NCI-H1105 treated with DMSO at 0.1 percent for 48 hours (cell line): ENCODE measurements at regions not wholly inside any gene's neighbourhood (a gene's known extent, or its start where the extent isn't known, plus 50 kb on each side); places are given as distances from the start of the nearest gene placed in this dataset.
"Not testable (repeated sequence)": the region's sequence is repeated elsewhere in the genome, so short reads cannot be mapped to it uniquely, and the experiment has no call there.

Experiments
- DNase-seq: peaks from one replicate; lab custom pipeline; 2025; lab: John Stamatoyannopoulos, UW

GRCh38 chr4:147102596-147102995 is 156.9 kb upstream of the TTC29 start:
- no peak for DNase-seq

DNA sequence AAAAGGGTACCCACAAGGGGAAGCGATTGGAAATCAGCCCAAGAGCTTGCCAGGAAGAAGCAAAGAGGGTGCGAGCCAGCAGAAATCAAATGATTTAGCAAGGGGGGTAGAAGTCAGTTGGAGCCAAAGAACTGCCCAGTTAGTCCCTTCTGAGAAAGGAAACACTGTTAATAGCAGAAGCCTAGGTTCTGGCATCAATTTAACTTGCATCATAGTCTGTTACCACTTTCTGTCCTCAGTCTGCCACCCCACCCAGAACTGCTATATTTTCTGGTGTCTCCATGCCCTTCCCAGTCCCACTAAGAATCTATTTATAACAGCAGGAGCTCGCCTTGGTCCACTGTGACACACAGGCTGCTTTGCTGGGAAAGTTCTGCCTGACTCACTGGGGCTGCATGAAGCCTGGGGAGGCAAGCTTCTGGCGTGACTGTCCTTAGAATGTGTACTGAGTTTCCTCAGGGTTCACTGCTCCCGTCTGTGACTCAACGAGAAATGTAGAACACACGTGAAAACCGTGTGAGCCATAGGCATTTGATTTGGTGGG is 157.8 kb upstream of the TTC29 start:
- no peak for DNase-seq

DNA sequence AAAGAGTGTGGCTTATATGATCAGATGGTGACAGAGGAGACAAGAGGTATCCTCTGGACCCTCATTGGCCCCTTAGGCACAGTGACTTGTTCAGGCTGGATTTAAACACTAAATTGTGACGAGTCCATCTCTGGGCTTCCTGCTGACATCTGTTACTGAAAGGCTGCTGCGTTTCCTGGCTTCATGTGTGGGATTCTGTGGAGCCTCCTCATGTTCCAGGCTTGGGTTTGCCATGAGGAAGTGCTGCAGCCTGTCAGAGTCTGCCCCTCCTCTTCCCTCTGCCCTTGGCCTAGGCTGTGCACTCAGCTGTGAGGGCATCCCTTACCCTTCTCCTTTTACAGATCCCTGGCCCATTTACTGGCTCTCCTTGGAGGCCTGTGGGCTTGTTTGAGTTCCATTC is 159.1 kb upstream of the TTC29 start:
- DNase-seq, result no peak

- DNase-seq, result no peak
Measured at GRCh38 chr4:147108409-147108808, 162.7 kb upstream of the TTC29 start.

DNA sequence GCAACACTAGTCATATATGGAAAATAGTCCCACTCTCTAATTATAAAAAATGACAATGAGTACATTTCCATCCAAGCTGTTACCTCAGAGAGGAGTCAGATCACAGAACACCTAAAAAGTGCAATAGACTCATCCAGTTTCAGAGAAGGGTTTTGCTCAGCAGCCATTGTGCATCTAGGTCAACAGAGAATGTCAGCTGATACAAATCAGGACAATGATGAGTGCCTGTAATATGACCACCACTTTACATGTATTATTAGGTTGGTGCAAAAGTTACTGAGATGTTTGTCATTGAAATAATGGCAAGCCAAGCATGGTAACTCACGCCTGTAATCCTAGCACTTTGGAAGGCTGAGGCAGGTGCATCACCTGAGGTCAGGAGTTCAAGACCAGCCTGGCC is 164.1 kb upstream of the TTC29 start:
- DNase-seq, result no peak

DNA sequence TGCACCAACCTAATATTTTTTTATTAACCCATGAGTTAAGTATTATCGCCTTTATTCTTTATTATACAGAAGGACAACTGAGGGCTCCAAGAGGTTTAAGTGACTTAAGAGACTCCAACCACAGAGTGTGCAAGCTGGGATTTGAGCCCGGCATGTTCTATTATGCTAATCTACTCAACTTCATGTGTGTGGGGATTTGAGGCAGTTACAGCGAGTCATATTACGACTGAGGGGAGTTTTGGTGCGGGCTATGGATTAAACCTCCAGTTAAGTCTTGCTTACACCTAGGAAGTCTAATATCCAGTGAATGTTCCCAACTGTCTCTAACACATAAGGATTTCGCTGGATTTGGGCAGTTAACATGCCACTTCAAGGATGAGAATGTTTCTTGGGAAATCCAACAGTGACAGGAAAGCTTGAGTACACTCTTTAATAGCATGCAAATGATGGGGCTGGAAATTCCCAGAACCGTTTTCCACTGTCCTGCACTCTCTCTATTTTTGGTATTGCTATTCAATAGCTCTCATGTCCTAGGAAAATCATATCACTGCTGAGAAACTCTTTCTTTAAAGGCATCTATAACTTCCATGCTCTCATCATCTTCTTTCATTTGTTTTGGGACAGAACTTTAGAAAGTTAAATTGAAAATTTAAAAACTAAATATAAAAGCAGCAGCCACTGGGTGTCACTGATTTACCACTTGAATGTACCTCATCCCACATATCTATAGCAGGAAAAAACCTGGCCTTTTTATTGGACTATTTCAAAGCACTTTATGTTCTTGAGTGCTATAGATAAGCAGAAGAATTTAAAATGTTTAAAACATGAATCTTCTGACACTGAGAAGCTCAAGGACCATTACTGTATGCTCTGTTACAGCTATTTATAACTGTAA is 165.1 kb upstream of the TTC29 start:
- DNase-seq, result no peak

- not testable (repeated sequence) for DNase-seq
Measured at GRCh38 chr4:147112196-147112595, 166.5 kb upstream of the TTC29 start.

GRCh38 chr4:147117431-147117830 is 171.8 kb upstream of the TTC29 start:
- no peak for DNase-seq

GRCh38 chr4:147118528-147118927 is 172.9 kb upstream of the TTC29 start:
- no peak for DNase-seq

- DNase-seq, result no peak
Measured at GRCh38 chr4:147122685-147123084, 177.0 kb upstream of the TTC29 start.

GRCh38 chr4:147123146-147123545 is 177.5 kb upstream of the TTC29 start:
- DNase-seq, result no peak

DNA sequence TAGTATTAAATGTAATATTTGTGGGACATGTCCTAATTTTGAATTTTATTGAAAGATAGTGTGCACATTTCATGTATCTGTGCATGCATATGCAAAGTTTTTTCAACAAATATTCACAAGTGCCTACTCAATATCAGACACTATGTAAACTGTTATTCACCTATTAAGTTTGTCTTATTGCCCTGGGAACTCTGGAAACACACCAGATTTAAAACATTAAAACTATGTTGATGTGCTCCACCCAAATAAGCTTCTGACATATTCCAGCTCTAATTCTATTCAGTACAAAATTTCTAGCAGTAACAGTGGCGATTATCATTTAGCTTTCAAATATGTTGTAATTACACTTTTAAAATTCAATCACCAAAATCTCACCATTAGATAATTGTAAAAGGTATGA is 183.1 kb upstream of the TTC29 start:
- no peak for DNase-seq

- DNase-seq, result no peak
Measured at GRCh38 chr4:147129687-147130086, 184.0 kb upstream of the TTC29 start.

GRCh38 chr4:147134536-147135210 is 189.0 kb upstream of the TTC29 start:
- no peak for DNase-seq

DNA sequence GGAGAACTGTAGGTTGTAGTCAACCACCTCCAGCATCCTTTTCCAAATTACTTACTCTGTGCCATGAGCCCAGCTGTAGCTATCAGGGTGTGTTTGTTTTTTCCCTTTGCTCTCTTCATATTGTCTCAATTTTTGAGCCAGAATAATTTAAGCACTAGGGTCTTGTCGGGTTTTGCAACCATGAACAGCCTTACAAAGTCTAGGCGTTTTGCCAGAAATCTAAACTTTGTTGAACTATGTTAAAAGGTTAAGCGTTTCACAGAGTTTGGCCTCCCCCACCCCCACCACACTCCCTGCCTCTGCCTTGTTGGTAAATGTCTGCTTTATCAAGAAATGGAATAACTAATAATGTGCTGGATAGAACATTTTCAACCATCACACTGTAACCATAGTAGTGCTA is 190.6 kb upstream of the TTC29 start:
- no peak for DNase-seq

- no peak for DNase-seq
Measured at GRCh38 chr4:147136751-147137150, 191.1 kb upstream of the TTC29 start.

- DNase-seq, result no peak
Measured at GRCh38 chr4:147137280-147137679, 191.6 kb upstream of the TTC29 start.

DNA sequence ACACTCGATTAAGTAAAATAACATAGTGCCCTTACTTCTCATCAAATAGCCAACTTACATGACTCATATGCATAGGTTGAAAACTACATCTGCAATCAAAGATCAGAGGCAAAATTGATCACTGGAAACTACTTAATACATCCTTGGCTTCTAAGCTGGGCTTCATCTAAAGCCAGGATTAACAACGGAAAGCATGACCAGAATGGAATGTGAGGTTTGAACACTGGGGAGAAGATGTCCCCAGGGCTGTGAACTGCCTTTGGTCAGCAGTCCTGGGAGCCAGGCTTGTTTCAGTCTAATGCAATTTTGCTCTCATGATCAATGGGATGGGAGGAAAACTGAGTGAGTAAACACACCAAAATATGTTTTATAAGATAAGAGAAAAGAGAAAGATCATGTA is 192.5 kb upstream of the TTC29 start:
- DNase-seq, result no peak

- no peak for DNase-seq
Measured at GRCh38 chr4:147139455-147140198, 194.0 kb upstream of the TTC29 start.

GRCh38 chr4:147151763-147152162 is 206.1 kb upstream of the TTC29 start:
- DNase-seq, result no peak

- DNase-seq, result peak; percentile 28
Measured at GRCh38 chr4:147157860-147158701, 212.4 kb upstream of the TTC29 start.
